Liver (tissue), 8 donors: ENCODE measurements at regions not wholly inside any gene's neighbourhood (a gene's known extent, or its start where the extent isn't known, plus 50 kb on each side); places are given as distances from the start of the nearest gene placed in this dataset.

ENCODE experiments used
- DNase-seq: peaks from one replicate; pipeline ENCODE4 v3.0.0-alpha.2; 2017; ENCODE audit warnings: low spot score
- H3K27ac ChIP-seq, 2 donors: one replicate each; pipeline ENCODE4 v1.7.0; 2013; ENCODE audit warnings: inconsistent platforms in 2 of 2, low read length in 2 of 2, control low read depth in 1 of 2, low read depth in 1 of 2, mild to moderate bottlenecking in 1 of 2
- H3K27me3 ChIP-seq, 4 donors: one replicate each; pipeline versions ENCODE4 v1.6.1 to v1.7.0; 2013; ENCODE audit warnings: low read length in 3 of 4, inconsistent platforms in 1 of 4, mild to moderate bottlenecking in 1 of 4, moderate library complexity in 1 of 4; ENCODE audit not compliant: control insufficient read depth in 4 of 4, insufficient read depth in 4 of 4
- H3K36me3 ChIP-seq, 4 donors: one replicate each; pipeline versions ENCODE4 v1.6.1 to v1.7.0; 2013; ENCODE audit warnings: low read length in 3 of 4, mild to moderate bottlenecking in 3 of 4, low read depth in 1 of 4, moderate library complexity in 1 of 4; ENCODE audit not compliant: control insufficient read depth in 4 of 4, insufficient read depth in 3 of 4
- H3K4me1 ChIP-seq, 4 donors: one replicate each; pipeline versions ENCODE4 v1.6.1 to v1.7.0; 2013; ENCODE audit warnings: low read length in 3 of 4, mild to moderate bottlenecking in 3 of 4, moderate library complexity in 1 of 4; ENCODE audit not compliant: control insufficient read depth in 4 of 4, insufficient read depth in 4 of 4
- H3K4me3 ChIP-seq, 3 donors: one replicate each; pipeline versions ENCODE4 v1.6.1 to v1.7.0; 2013; ENCODE audit warnings: low read length in 3 of 3, control low read depth in 1 of 3, low read depth in 1 of 3, mild to moderate bottlenecking in 1 of 3
- H3K9ac ChIP-seq, 2 donors: one replicate each; pipeline ENCODE4 v1.7.0; 2013; ENCODE audit warnings: low read length in 2 of 2, mild to moderate bottlenecking in 2 of 2, moderate library complexity in 2 of 2, control low read depth in 1 of 2, low read depth in 1 of 2
- H3K9me3 ChIP-seq, 4 donors: one replicate each; pipeline versions ENCODE4 v1.6.1 to v1.7.0; 2013; ENCODE audit warnings: low read length in 3 of 4; ENCODE audit not compliant: control insufficient read depth in 4 of 4
- ATF3 ChIP-seq: IDR thresholded peaks from 2 replicates; pipeline ENCODE4 v1.6.1; 2016; ENCODE audit warnings: antibody characterized with exemption
- FOXA2 ChIP-seq: IDR thresholded peaks from 2 replicates; pipeline ENCODE4 v1.6.1; 2016; ENCODE audit warnings: antibody characterized with exemption
- HNF4A ChIP-seq, 2 donors: conservative IDR thresholded peaks; 2 replicates each; pipeline ENCODE4 v1.6.1; 2016; ENCODE audit warnings: antibody characterized with exemption in 2 of 2, mild to moderate bottlenecking in 2 of 2
- HNF4G ChIP-seq: IDR thresholded peaks from 2 replicates; pipeline ENCODE4 v1.6.1; 2016; ENCODE audit warnings: antibody characterized with exemption
- JUND ChIP-seq, 2 donors: IDR thresholded peaks; 2 replicates each; pipeline ENCODE4 v1.6.1; 2016; ENCODE audit warnings: antibody characterized with exemption in 2 of 2
- NR2F2 ChIP-seq: IDR thresholded peaks from 2 replicates; pipeline ENCODE4 v1.6.1; 2016; ENCODE audit warnings: antibody characterized with exemption
- RAD21 ChIP-seq, 2 donors: IDR thresholded peaks; 2 replicates each; pipeline ENCODE4 v1.6.1; 2016; ENCODE audit warnings: antibody characterized with exemption in 2 of 2, mild to moderate bottlenecking in 2 of 2
- SP1 ChIP-seq: IDR thresholded peaks from 2 replicates; pipeline ENCODE4 v1.6.1; 2018; ENCODE audit warnings: antibody characterized with exemption, mild to moderate bottlenecking
- TAF1 ChIP-seq: conservative IDR thresholded peaks from 2 replicates; pipeline ENCODE4 v1.6.1; 2016; ENCODE audit warnings: antibody characterized with exemption, mild to moderate bottlenecking
- YY1 ChIP-seq: IDR thresholded peaks from 2 replicates; pipeline ENCODE4 v1.6.1; 2016; ENCODE audit warnings: antibody characterized with exemption, mild to moderate bottlenecking
- WGBS: extraction: QIAGEN DNeasy Blood & Tissue Kit; methylation state at CpG from one replicate; pipeline ENCODE4 v1.1.7; 2013; 5-methylcytosine and 5-hydroxymethylcytosine counted together
- TF ChIP-seq, protein P1 (sequence below): fragments of 150-350 bp; IDR thresholded peaks from 2 replicates; pipeline ENCODE4 v1.5.1; 2017; ENCODE audit warnings: improper control_type of control experiment, low read depth, low read length; ENCODE audit not compliant: missing input control
- TF ChIP-seq, protein P2 (sequence below): IDR thresholded peaks from 2 replicates; pipeline ENCODE4 v1.6.1; 2016; ENCODE audit warnings: antibody characterized with exemption
- TF ChIP-seq, protein P3 (sequence below): IDR thresholded peaks from 2 replicates; pipeline ENCODE4 v1.6.1; 2016; ENCODE audit warnings: antibody characterized with exemption
- donor health status: healthy.
- donor health status: healthy.
- donor health status: healthy.
- donor health status: healthy.
- donor health status: healthy.

GRCh38 chr10:98332623-98333269 is 64.8 kb upstream of the LOXL4 start:
- Histone ChIP-seq H3K4me3 (no peak overlapping the region), H3K9me3 (peaks cover 0 to 6% (median 2%) of the 10 kb centered on the region in 4 donors), H3K27ac (no peak overlapping the region), H3K27me3 (no peaks in the 10 kb centered on the region), H3K9ac (no peak overlapping the region), H3K36me3 (no peaks in the 10 kb centered on the region), H3K4me1 (no peaks in the 10 kb centered on the region)
- no peak for DNase-seq
- WGBS = 66% methylated on average over 8 of the region's 8 CpGs
- TF ChIP-seq YY1 (no peak), JUND (IDR thresholded peaks at IDR 0.05) (no peak), RAD21 (IDR thresholded peaks at IDR 0.05) (no peak)
- TF ChIP-seq, protein P1, sequence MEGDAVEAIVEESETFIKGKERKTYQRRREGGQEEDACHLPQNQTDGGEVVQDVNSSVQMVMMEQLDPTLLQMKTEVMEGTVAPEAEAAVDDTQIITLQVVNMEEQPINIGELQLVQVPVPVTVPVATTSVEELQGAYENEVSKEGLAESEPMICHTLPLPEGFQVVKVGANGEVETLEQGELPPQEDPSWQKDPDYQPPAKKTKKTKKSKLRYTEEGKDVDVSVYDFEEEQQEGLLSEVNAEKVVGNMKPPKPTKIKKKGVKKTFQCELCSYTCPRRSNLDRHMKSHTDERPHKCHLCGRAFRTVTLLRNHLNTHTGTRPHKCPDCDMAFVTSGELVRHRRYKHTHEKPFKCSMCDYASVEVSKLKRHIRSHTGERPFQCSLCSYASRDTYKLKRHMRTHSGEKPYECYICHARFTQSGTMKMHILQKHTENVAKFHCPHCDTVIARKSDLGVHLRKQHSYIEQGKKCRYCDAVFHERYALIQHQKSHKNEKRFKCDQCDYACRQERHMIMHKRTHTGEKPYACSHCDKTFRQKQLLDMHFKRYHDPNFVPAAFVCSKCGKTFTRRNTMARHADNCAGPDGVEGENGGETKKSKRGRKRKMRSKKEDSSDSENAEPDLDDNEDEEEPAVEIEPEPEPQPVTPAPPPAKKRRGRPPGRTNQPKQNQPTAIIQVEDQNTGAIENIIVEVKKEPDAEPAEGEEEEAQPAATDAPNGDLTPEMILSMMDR = no peak

DNA sequence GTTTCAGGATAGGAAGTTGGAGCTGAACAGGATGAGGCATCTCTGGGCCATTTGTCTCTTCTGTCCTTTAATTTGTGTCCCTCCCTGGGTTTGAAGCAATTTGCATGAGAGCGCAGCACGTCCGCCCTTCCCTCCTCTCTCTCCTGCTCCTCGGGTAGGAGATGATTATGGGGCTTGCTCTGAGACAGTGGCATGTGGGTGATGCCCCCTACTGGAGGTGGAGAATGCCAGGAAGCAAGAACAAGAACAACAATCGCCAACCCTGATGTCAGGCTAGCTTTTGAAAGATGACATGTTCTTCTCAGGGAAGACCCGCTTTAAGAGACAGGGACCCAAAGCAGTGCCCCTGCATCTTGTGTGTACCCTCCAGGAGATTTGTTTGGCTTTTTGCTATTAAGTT is 63.9 kb upstream of the LOXL4 start:
- no peak for TF ChIP-seq FOXA2
- no peak for TF ChIP-seq SP1
- TF ChIP-seq, protein P2, sequence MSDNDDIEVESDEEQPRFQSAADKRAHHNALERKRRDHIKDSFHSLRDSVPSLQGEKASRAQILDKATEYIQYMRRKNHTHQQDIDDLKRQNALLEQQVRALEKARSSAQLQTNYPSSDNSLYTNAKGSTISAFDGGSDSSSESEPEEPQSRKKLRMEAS = no peak
- TF ChIP-seq HNF4G = no peak
- no peak for TF ChIP-seq HNF4A (conservative IDR thresholded peaks at IDR 0.05)
- TF ChIP-seq, protein P1 = no peak
- peak; percentile 13 to 50 for TF ChIP-seq RAD21 (IDR thresholded peaks at IDR 0.05)
- no peak for TF ChIP-seq ATF3
- Histone ChIP-seq H3K9me3 (peaks cover 0 to 6% (median 2%) of the 10 kb centered on the region in 4 donors), H3K4me3 (no peak overlapping the region), H3K27me3 (no peaks in the 10 kb centered on the region), H3K9ac (no peak overlapping the region), H3K4me1 (no peaks in the 10 kb centered on the region), H3K27ac (no peak overlapping the region), H3K36me3 (no peaks in the 10 kb centered on the region)
- 63% methylated on average over 6 of the region's 6 CpGs for WGBS
- no peak for DNase-seq

DNA sequence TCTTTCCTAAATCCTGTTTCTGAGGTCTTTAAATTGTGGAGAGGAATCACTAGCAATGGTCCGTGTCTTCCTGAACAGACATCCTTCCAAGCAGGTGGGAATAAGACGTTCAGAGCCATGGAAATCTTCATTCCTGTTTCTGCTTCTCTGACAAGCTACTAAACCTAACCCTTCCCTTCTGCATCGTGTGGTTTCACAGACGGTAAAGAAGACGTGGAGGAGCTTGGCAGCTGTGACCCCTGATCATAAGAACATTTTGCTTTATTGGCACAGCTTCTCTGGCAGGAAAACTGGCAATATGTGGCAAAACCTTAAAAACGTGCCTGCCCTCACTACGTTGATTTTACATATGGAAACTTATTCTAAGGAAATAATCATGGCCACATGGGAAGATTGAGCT is 63.0 kb upstream of the LOXL4 start:
- Histone ChIP-seq H3K27ac (no peak overlapping the region), H3K4me3 (no peak overlapping the region)
- 79% methylated on average over 7 of the region's 7 CpGs for WGBS
- TF ChIP-seq, protein P3, sequence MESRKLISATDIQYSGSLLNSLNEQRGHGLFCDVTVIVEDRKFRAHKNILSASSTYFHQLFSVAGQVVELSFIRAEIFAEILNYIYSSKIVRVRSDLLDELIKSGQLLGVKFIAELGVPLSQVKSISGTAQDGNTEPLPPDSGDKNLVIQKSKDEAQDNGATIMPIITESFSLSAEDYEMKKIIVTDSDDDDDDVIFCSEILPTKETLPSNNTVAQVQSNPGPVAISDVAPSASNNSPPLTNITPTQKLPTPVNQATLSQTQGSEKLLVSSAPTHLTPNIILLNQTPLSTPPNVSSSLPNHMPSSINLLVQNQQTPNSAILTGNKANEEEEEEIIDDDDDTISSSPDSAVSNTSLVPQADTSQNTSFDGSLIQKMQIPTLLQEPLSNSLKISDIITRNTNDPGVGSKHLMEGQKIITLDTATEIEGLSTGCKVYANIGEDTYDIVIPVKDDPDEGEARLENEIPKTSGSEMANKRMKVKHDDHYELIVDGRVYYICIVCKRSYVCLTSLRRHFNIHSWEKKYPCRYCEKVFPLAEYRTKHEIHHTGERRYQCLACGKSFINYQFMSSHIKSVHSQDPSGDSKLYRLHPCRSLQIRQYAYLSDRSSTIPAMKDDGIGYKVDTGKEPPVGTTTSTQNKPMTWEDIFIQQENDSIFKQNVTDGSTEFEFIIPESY = no peak
- TF ChIP-seq TAF1 (no peak), ATF3 (no peak), FOXA2 (no peak), YY1 (no peak), NR2F2 (no peak), HNF4G (no peak)
- TF ChIP-seq, protein P1 = no peak
- TF ChIP-seq, protein P2 = no peak

More for the DNA sequence above, 63.0 kb upstream of the LOXL4 start:
- H3K4me1 ChIP-seq = no peaks in the 10 kb centered on the region
- H3K27me3 ChIP-seq = no peaks in the 10 kb centered on the region
- no peak for DNase-seq
- no peaks in the 10 kb centered on the region for H3K36me3 ChIP-seq
- no peak overlapping the region for H3K9ac ChIP-seq
- H3K9me3 ChIP-seq = peaks cover 0 to 6% (median 2%) of the 10 kb centered on the region in 4 donors
